ENCODE measurements at regions not wholly inside any gene's neighbourhood (a gene's known extent, or its start where the extent isn't known, plus 50 kb on each side); places are given as distances from the start of the nearest gene placed in this dataset.

- DNase-seq (ENCODE audit: low read depth in 4 of 4, low spot score in 2 of 4), result no peak
These were observed 672.8 kb upstream of the POT1 start for GRCh38 chr7:125602441-125602840.

GRCh38 chr7:125599387-125599786 lies 669.8 kb upstream of the POT1 start:
- DNase-seq (ENCODE audit: low read depth in 4 of 4, low spot score in 2 of 4), result no peak

GRCh38 chr7:125592331-125592730 lies 662.7 kb upstream of the POT1 start:
- no peak for DNase-seq (ENCODE audit: low read depth in 4 of 4, low spot score in 2 of 4)

GRCh38 chr7:125573126-125573525 lies 643.5 kb upstream of the POT1 start:
- DNase-seq (ENCODE audit: low read depth in 4 of 4, low spot score in 2 of 4), result peak in 1 of 4 donors; percentile 12

GRCh38 chr7:125572414-125572813 lies 642.8 kb upstream of the POT1 start:
- DNase-seq (ENCODE audit: low read depth in 4 of 4, low spot score in 2 of 4), result no peak

- DNase-seq (ENCODE audit: low read depth in 4 of 4, low spot score in 2 of 4), result no peak
These were observed 639.2 kb upstream of the POT1 start for GRCh38 chr7:125568799-125569198.

- DNase-seq (ENCODE audit: low read depth in 4 of 4, low spot score in 2 of 4), result no peak
These were observed 638.1 kb upstream of the POT1 start for GRCh38 chr7:125567686-125568085.

GRCh38 chr7:125563964-125564529 lies 634.4 kb upstream of the POT1 start:
- no peak for DNase-seq (ENCODE audit: low read depth in 4 of 4, low spot score in 2 of 4)

GRCh38 chr7:125563557-125563956 lies 633.9 kb upstream of the POT1 start:
- no peak for DNase-seq (ENCODE audit: low read depth in 4 of 4, low spot score in 2 of 4)

- no peak for DNase-seq (ENCODE audit: low read depth in 4 of 4, low spot score in 2 of 4)
These were observed 631.4 kb upstream of the POT1 start for GRCh38 chr7:125561006-125561405.

GRCh38 chr7:125559921-125560320 lies 630.3 kb upstream of the POT1 start:
- DNase-seq (ENCODE audit: low read depth in 4 of 4, low spot score in 2 of 4), result no peak

- no peak for DNase-seq (ENCODE audit: low read depth in 4 of 4, low spot score in 2 of 4)
These were observed 626.3 kb upstream of the POT1 start for GRCh38 chr7:125555916-125556315.

- DNase-seq (ENCODE audit: low read depth in 4 of 4, low spot score in 2 of 4), result no peak
These were observed 621.4 kb upstream of the POT1 start for GRCh38 chr7:125551008-125551407.

GRCh38 chr7:125547505-125547904 lies 617.9 kb upstream of the POT1 start:
- no peak for DNase-seq (ENCODE audit: low read depth in 4 of 4, low spot score in 2 of 4)

- DNase-seq (ENCODE audit: low read depth in 4 of 4, low spot score in 2 of 4), result no peak
These were observed 600.9 kb upstream of the POT1 start for GRCh38 chr7:125530553-125530952.

GRCh38 chr7:125529249-125529648 lies 599.6 kb upstream of the POT1 start:
- DNase-seq (ENCODE audit: low read depth in 4 of 4, low spot score in 2 of 4), result no peak

- DNase-seq (ENCODE audit: low read depth in 4 of 4, low spot score in 2 of 4), result no peak
These were observed 597.3 kb upstream of the POT1 start for GRCh38 chr7:125526958-125527357.

- DNase-seq (ENCODE audit: low read depth in 4 of 4, low spot score in 2 of 4), result no peak
These were observed 596.5 kb upstream of the POT1 start for GRCh38 chr7:125526092-125526491.

- no peak for DNase-seq (ENCODE audit: low read depth in 4 of 4, low spot score in 2 of 4)
These were observed 586.6 kb upstream of the POT1 start for GRCh38 chr7:125516194-125516593.

- no peak for DNase-seq (ENCODE audit: low read depth in 4 of 4, low spot score in 2 of 4)
These were observed 582.7 kb upstream of the POT1 start for GRCh38 chr7:125512373-125512772.

- no peak for DNase-seq (ENCODE audit: low read depth in 4 of 4, low spot score in 2 of 4)
These were observed 581.7 kb upstream of the POT1 start for GRCh38 chr7:125511310-125511709.

GRCh38 chr7:125506331-125506730 lies 576.7 kb upstream of the POT1 start:
- no peak for DNase-seq (ENCODE audit: low read depth in 4 of 4, low spot score in 2 of 4)

GRCh38 chr7:125504848-125505247 lies 575.2 kb upstream of the POT1 start:
- DNase-seq (ENCODE audit: low read depth in 4 of 4, low spot score in 2 of 4), result no peak
